AG04449 (cell line): ENCODE measurements at regions not wholly inside any gene's neighbourhood (a gene's known extent, or its start where the extent isn't known, plus 50 kb on each side); places are given as distances from the start of the nearest gene placed in this dataset.
"Not testable (repeated sequence)": the region's sequence is repeated elsewhere in the genome, so short reads cannot be mapped to it uniquely, and the experiment has no call there.

Experiments used
- CTCF ChIA-PET: fragments of 350-600 bp; formaldehyde crosslinking; extraction: SDS; loops from one replicate; lab custom pipeline; 2021; ENCODE audit warnings: antibody characterized with exemption; lab: Yijun Ruan, JAX
- POLR2A ChIA-PET: fragments of 400-600, 350-600 bp; formaldehyde crosslinking; extraction: SDS; loops from one replicate; lab custom pipeline; 2020; ENCODE audit warnings: antibody characterized with exemption, inconsistent platforms; lab: Yijun Ruan, JAX
- DNase-seq: peaks from one replicate; pipeline ENCODE4 v3.0.0-alpha.2; 2010; ENCODE audit warnings: low read depth, low spot score
- H3K4me3 ChIP-seq: 2 replicates; pipeline ENCODE4 v1.5.1; 2011; ENCODE audit warnings: low read depth, mild to moderate bottlenecking, control low read depth, low read length
- TF ChIP-seq, protein P1 (sequence below): IDR thresholded peaks from one replicate; pipeline ENCODE4 v1.5.1; 2011; ENCODE audit warnings: mild to moderate bottlenecking, moderate library complexity, low read length, control low read depth, inconsistent platforms; ENCODE audit not compliant: insufficient read depth; ENCODE audit errors: missing control alignments

DNA sequence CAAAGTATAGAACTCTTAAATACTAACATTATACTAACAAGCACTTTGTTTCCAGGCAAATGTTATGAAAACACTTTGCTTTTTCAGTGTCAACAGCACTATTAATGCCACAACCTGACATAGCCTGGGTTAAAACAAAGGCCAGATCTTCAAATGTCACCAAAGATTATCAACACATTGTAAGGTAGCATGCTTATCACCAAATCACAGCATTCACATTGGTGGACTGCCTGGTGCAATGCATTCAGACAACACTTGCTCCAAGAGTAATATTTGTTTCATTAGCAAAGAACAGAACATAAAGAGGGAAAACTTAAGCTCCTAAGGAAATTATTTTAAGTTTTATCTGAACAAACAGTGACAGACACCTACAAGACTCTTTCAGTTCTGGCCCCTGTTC, 1361.2 kb downstream of the CDH8 start:
- TF ChIP-seq, protein P1, sequence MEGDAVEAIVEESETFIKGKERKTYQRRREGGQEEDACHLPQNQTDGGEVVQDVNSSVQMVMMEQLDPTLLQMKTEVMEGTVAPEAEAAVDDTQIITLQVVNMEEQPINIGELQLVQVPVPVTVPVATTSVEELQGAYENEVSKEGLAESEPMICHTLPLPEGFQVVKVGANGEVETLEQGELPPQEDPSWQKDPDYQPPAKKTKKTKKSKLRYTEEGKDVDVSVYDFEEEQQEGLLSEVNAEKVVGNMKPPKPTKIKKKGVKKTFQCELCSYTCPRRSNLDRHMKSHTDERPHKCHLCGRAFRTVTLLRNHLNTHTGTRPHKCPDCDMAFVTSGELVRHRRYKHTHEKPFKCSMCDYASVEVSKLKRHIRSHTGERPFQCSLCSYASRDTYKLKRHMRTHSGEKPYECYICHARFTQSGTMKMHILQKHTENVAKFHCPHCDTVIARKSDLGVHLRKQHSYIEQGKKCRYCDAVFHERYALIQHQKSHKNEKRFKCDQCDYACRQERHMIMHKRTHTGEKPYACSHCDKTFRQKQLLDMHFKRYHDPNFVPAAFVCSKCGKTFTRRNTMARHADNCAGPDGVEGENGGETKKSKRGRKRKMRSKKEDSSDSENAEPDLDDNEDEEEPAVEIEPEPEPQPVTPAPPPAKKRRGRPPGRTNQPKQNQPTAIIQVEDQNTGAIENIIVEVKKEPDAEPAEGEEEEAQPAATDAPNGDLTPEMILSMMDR, result no peak
- ChIA-PET POLR2A (no interaction called here), CTCF (no interaction called here)
- H3K4me3 ChIP-seq, result no peak overlapping the region
- no peak for DNase-seq

- TF ChIP-seq, protein P1, result no peak
- CTCF ChIA-PET, result no interaction called here
- no peak overlapping the region for H3K4me3 ChIP-seq
- DNase-seq, result no peak
- POLR2A ChIA-PET, result no interaction called here
Observed at GRCh38 chr16:60674241-60674640, 1362.0 kb downstream of the CDH8 start.

DNA sequence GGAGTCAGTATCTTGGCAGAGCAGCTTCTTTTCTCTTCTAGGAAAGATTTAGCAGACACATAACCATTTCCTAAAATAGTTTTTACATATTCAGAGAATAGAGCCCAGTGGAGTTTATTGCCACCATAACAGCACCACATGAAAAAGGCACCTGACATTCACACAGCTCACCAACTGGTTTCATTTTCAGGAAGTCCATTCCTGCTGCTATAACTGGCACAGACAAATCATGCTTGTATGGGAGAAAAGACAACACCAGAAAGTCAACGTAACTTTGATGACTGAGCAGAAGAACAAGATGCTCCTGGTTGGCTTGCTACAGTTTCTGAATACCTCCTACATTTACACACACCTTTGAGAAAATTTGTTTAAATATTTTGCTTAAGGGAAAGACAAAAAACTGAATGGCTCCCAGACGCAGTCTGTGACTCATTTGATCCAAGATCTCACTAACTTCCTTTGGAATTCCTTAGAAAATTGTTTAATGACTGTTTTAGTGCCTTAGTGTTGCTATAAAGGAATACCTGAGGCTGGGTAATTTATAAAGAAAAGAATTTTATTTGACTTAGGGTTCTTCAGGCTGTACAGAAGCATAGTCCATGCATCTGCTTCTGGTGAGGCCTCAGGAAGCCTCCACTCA, 1380.6 kb downstream of the CDH8 start:
- CTCF ChIA-PET, result no interaction called here
- DNase-seq, result no peak
- TF ChIP-seq, protein P1, result no peak
- H3K4me3 ChIP-seq, result no peak overlapping the region
- POLR2A ChIA-PET, result no interaction called here

DNA sequence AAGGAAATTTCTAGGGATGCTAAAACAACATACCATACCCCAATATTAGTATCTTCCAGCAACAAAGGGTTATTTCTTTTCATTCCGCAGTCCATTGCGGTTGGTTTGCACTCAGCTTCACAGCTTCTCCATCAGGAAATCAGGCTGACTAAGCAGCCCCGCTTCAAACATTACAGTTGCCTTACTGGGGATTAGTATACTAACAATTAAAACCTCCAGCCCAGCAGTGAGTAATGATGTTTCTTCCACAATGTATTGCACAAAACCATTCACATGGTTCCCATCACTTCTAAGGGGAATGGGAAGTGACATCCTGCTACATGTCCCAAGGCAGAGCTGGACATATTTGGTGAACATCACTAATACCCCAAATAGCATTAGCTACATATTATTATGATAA, 1384.9 kb downstream of the CDH8 start:
- TF ChIP-seq, protein P1, result no peak
- POLR2A ChIA-PET, result no interaction called here
- H3K4me3 ChIP-seq, result no peak overlapping the region
- no peak for DNase-seq
- CTCF ChIA-PET, result no interaction called here

DNA sequence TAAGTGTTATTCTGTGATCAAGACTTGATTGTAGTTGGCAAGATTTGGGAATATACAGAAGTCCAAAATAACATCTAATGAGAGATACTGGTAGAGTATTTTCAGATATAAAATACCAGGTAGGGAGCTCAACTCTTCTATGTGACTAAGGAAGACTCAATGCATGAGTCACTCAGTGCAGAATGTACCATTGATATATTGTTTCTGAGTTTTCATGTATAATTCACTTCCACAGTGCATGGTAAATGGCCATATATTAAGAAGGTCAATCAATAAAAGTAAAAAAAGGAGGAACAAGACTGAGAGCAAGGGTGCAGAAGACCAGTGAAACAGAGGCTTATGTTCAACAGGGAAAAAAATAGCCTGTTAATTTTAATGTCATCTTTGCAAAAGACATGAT, 1387.9 kb downstream of the CDH8 start:
- no peak overlapping the region for H3K4me3 ChIP-seq
- DNase-seq, result no peak
- ChIA-PET POLR2A (no interaction called here), CTCF (no interaction called here)
- TF ChIP-seq, protein P1, result no peak

GRCh38 chr16:60647388-60647787, 1388.8 kb downstream of the CDH8 start:
- POLR2A ChIA-PET, H3K4me3 ChIP-seq, DNase-seq, CTCF ChIA-PET: not testable (repeated sequence)

DNA sequence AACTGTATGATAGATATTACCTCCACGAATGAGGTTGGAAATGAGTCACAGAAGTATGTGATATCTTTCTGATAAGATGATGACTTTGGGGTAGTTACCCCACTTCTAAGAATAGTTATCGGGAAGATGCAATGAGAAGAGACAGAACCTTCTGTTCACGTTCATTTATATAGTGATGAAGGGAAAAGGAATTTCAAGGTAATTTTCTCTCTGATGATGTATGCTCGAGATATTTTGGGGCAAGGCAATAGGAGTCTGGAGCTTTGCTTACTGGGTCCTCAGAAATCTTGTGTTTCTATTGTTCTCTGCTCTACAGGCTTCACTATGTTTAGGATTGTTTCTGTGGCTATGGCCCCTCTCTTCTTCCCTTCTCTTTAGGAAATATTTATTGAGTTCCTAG, 1389.6 kb downstream of the CDH8 start:
- CTCF ChIA-PET, result no interaction called here
- DNase-seq, result no peak
- POLR2A ChIA-PET, result no interaction called here
- H3K4me3 ChIP-seq, result no peak overlapping the region
- TF ChIP-seq, protein P1, result no peak
